Mucosa of descending colon (tissue), 3 donors: ENCODE measurements at regions not wholly inside any gene's neighbourhood (a gene's known extent, or its start where the extent isn't known, plus 50 kb on each side); places are given as distances from the start of the nearest gene placed in this dataset.
A peak's percentile ranks its signal among the peaks of the same experiment; 100 is the strongest.

Source experiments
- ATAC-seq: fragments of 200-7000 bp; cut with Tn5 transposase; one replicate; pipeline ENCODE4 v1.9.1; 2020; ENCODE audit warnings: mild to moderate bottlenecking, moderate library complexity
- DNase-seq, 3 donors: peaks; one replicate each; pipeline ENCODE4 v3.0.0-alpha.2; 2020
- H3K36me3 ChIP-seq: fragments of 200-600 bp; one replicate; pipeline ENCODE4 v1.8.0; 2021; ENCODE audit warnings: low read depth, mild to moderate bottlenecking
- H3K4me1 ChIP-seq: fragments of 200-600 bp; one replicate; pipeline ENCODE4 v1.8.0; 2021; ENCODE audit warnings: low read depth, mild to moderate bottlenecking
- H3K4me3 ChIP-seq: fragments of 200-600 bp; one replicate; pipeline ENCODE4 v1.8.0; 2021; ENCODE audit warnings: mild to moderate bottlenecking
- H3K9me3 ChIP-seq: fragments of 200-600 bp; one replicate; pipeline ENCODE4 v1.8.0; 2021; ENCODE audit warnings: mild to moderate bottlenecking
- intact Hi-C, 2 donors: fragments of 100-400 bp; cut with DNase I in 1 of 2; cut with micrococcal nuclease in 1 of 2; formaldehyde crosslinking; loops; one replicate each; pipeline versions ENCODE4 v1.11.0 to v1.11.1; 2022; cut with DNase I, micrococcal nuclease
- TF ChIP-seq, protein P1 (sequence below): fragments of 200-600 bp; IDR thresholded peaks from one replicate; pipeline ENCODE4 v1.8.0; 2022; ENCODE audit warnings: antibody characterized with exemption, mild to moderate bottlenecking
- donor health status: DM: no; HTN: no; CAD: no; lungs with moderate emphysema.
- donor health status: DM: no; HTN: no; CAD: no.
- donor health status: DM: no; HTN: yes; CAD: no.

- no peaks in the 10 kb centered on the region for H3K9me3 ChIP-seq
- intact Hi-C loops, result no loop called here
- TF ChIP-seq, protein P1, sequence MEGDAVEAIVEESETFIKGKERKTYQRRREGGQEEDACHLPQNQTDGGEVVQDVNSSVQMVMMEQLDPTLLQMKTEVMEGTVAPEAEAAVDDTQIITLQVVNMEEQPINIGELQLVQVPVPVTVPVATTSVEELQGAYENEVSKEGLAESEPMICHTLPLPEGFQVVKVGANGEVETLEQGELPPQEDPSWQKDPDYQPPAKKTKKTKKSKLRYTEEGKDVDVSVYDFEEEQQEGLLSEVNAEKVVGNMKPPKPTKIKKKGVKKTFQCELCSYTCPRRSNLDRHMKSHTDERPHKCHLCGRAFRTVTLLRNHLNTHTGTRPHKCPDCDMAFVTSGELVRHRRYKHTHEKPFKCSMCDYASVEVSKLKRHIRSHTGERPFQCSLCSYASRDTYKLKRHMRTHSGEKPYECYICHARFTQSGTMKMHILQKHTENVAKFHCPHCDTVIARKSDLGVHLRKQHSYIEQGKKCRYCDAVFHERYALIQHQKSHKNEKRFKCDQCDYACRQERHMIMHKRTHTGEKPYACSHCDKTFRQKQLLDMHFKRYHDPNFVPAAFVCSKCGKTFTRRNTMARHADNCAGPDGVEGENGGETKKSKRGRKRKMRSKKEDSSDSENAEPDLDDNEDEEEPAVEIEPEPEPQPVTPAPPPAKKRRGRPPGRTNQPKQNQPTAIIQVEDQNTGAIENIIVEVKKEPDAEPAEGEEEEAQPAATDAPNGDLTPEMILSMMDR, result no peak
- no peaks in the 10 kb centered on the region for H3K4me1 ChIP-seq
- H3K36me3 ChIP-seq, result no peaks in the 10 kb centered on the region
- ATAC-seq, result no peak
- no peak for DNase-seq
- H3K4me3 ChIP-seq, result no peak overlapping the region
Measured at GRCh38 chr10:28788252-28788651, 110.9 kb downstream of the BAMBI start.

DNA sequence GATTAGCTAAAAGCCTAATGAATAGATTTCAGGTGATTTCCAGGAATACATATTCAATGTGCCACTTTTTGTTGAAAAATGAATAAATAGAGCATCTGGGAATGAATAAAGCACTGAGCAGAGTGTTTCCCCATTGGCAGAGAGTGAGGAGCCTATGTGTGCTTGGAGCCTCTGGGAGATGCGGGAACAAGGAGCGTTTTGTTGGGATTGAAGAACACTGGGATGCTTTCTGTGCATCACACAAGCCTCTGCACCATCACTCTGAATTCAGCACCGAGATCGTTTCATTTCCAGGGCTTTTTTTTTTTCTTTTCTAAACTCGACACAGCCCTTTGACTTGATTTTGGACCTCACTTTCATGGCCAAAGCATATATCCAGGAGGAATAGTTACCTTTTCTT is 111.4 kb downstream of the BAMBI start:
- DNase-seq, result no peak
- no peaks in the 10 kb centered on the region for H3K9me3 ChIP-seq
- ATAC-seq, result no peak
- H3K36me3 ChIP-seq, result no peaks in the 10 kb centered on the region
- intact Hi-C loops, result no loop called here
- TF ChIP-seq, protein P1, result no peak
- H3K4me3 ChIP-seq, result no peak overlapping the region
- H3K4me1 ChIP-seq, result no peaks in the 10 kb centered on the region

DNA sequence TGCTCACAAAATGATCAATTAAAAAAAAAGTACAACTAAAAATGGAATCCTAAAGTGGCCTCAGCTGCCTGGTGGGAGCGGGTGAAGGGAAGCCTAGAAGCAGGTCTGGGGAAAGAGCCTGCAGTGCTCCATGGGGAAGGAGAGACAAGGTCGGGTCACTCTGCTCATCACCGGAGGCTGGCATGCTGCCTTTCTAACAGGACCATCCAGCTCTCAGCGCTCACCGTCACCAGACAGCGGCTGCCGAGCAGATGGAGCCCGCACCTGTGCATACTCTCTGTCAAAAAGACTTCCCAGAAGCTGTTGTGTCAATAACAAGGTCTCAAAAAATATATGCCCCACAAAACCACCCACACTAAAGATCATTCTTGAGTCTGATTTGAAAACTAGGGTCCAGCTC is 112.8 kb downstream of the BAMBI start:
- TF ChIP-seq, protein P1, result no peak
- no peak overlapping the region for H3K4me3 ChIP-seq
- no peaks in the 10 kb centered on the region for H3K4me1 ChIP-seq
- H3K9me3 ChIP-seq, result no peaks in the 10 kb centered on the region
- ATAC-seq, result no peak
- no peaks in the 10 kb centered on the region for H3K36me3 ChIP-seq
- no peak for DNase-seq
- intact Hi-C loops, result no loop called here

DNA sequence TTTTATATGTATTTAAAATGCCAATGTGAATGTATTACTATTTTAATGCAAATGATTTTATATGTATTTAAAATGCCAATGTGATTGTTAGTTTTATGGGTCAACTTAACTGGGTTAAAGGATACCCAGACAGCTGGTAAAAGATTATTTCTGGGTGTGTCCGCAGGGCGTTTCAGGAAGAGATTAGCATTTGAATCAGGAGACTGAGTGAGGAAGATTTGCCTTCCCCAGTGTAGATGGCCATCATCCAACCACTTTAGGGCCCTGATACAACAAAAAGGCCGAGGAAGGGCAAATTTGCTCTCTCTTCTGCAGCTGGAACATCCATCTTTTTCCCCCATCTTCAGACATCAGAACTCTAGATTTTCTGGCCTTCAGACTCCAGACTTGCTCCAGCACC is 116.2 kb downstream of the BAMBI start:
- no peak overlapping the region for H3K4me3 ChIP-seq
- ATAC-seq (peak; percentile 97), DNase-seq (peak in 1 of 3 donors; percentile 75)
- TF ChIP-seq, protein P1, result no peak
- no peaks in the 10 kb centered on the region for H3K36me3 ChIP-seq
- no peaks in the 10 kb centered on the region for H3K4me1 ChIP-seq
- intact Hi-C loops, result no loop called here
- no peaks in the 10 kb centered on the region for H3K9me3 ChIP-seq

GRCh38 chr10:28794986-28795385 is 117.7 kb downstream of the BAMBI start:
- TF ChIP-seq, protein P1, result no peak
- intact Hi-C loops, result no loop called here
- ATAC-seq (no peak), DNase-seq (no peak)
- no peaks in the 10 kb centered on the region for H3K9me3 ChIP-seq
- no peak overlapping the region for H3K4me3 ChIP-seq
- H3K36me3 ChIP-seq, result no peaks in the 10 kb centered on the region
- H3K4me1 ChIP-seq, result no peaks in the 10 kb centered on the region
